HL-60 (cell line): ENCODE measurements at regions not wholly inside any gene's neighbourhood (a gene's known extent, or its start where the extent isn't known, plus 50 kb on each side); places are given as distances from the start of the nearest gene placed in this dataset.

ENCODE experiments used
- CTCF ChIP-seq: IDR thresholded peaks from one replicate; pipeline ENCODE4 v1.5.1; 2011; ENCODE audit warnings: low read length, control low read depth, inconsistent platforms; ENCODE audit not compliant: insufficient read depth
- POLR2AphosphoS5 ChIP-seq: IDR thresholded peaks from 2 replicates; pipeline ENCODE4 v1.6.1; 2012; ENCODE audit warnings: low read depth

DNA sequence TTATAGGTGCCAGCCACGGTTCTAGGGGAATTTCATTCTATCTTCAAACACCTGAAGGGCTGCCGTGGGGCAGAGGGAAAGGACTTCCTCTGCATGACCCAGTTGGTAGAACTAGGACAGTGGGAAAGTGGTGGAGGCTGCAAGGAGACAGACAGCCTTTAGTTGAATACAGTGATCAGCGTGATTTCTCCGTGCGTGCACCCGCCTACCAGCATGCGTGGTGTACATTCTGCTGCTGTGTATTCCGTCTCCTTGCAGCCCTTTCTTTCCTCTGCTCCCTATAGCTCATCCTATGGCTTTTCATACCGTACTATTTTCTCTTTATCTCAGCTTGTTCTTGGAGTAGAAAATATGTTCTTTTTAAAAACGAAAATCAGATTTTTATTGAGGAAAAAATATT, 146.9 kb downstream of the MRM1 start:
- TF ChIP-seq CTCF (no peak), POLR2AphosphoS5 (no peak)
